Tibial nerve (tissue), 4 donors: ENCODE measurements at regions not wholly inside any gene's neighbourhood (a gene's known extent, or its start where the extent isn't known, plus 50 kb on each side); places are given as distances from the start of the nearest gene placed in this dataset.

ENCODE experiments used
- EP300 ChIP-seq, 2 donors: sonication (generic); formaldehyde crosslinking; IDR thresholded peaks; one replicate each; pipeline ENCODE4 v1.6.1; 2017; ENCODE audit warnings: antibody characterized with exemption in 2 of 2, mild to moderate bottlenecking in 1 of 2
- TF ChIP-seq, protein P1 (sequence below), 5 experiments: fragments of 200-600 bp in 3 of 5; fragments of 450-650 bp in 2 of 5; sonication (generic) in 3 of 5; IDR thresholded peaks; one replicate each; pipeline ENCODE4 v1.5.1; 2016 to 2019; ENCODE audit warnings: antibody characterized with exemption in 5 of 5, mild to moderate bottlenecking in 3 of 5, moderate library complexity in 2 of 5

DNA sequence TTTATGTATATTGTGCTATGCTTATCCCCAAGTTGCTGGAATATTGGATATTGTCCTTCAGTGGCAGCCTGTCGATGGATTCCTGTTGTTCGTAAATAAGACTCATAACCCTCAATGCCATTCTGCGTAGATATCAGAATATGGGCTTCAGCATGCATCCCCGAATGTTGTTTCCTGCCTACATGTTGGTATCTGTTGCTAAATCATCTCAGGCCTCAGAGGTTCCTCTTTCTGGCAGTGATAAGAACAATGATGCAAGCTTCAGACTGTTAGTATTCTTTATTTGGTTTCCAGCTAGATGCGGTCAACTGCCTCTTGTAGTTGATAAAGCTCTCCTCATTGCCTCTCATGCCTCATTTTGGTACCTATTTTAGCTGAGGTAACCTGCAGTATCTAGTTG, 2082.6 kb downstream of the MRPL39 start:
- TF ChIP-seq EP300 (IDR thresholded peaks at IDR 0.05) = no peak
- TF ChIP-seq, protein P1, sequence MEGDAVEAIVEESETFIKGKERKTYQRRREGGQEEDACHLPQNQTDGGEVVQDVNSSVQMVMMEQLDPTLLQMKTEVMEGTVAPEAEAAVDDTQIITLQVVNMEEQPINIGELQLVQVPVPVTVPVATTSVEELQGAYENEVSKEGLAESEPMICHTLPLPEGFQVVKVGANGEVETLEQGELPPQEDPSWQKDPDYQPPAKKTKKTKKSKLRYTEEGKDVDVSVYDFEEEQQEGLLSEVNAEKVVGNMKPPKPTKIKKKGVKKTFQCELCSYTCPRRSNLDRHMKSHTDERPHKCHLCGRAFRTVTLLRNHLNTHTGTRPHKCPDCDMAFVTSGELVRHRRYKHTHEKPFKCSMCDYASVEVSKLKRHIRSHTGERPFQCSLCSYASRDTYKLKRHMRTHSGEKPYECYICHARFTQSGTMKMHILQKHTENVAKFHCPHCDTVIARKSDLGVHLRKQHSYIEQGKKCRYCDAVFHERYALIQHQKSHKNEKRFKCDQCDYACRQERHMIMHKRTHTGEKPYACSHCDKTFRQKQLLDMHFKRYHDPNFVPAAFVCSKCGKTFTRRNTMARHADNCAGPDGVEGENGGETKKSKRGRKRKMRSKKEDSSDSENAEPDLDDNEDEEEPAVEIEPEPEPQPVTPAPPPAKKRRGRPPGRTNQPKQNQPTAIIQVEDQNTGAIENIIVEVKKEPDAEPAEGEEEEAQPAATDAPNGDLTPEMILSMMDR (IDR thresholded peaks at IDR 0.05) = no peak
